ENCODE measurements at regions not wholly inside any gene's neighbourhood (a gene's known extent, or its start where the extent isn't known, plus 50 kb on each side); places are given as distances from the start of the nearest gene placed in this dataset.

DNA sequence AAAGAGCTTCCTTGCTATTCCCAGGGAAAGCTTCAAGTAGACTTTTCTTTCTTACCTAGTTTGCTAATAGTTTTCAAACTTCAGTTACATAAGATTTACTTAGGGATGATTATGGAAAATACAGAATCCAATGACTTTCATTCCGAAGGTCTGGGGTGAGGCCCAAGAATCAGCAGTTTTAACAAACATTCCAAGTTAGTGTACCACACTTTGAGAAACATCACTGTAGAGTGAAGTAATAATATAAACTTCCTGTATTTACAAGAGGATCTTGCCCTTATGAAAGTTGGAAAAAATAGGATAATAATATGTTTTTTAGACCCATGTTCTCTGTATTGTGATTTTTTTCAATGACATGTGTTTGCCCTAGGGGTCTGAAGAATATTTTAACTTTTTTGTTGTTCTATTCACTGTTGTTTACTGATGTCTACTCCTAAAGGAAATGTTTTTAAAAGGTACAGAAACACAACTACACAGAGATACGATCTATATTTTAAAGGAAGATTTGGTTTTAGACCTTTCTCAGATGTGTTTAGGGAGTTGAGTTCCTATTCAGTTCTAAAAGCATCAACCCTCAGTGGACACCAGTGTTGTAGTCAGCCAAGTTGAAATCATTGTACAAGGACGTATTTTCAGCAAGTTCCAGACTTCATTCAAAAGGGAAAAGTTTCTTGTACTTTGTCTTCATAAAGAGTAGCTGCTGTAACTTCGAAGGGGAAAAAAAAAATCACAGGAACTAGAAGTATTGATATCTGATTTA is 295.8 kb upstream of the SLC7A11 start:
- no peak overlapping the region for H3K4me3 ChIP-seq
- TF ChIP-seq POLR2AphosphoS5 (IDR thresholded peaks at IDR 0.05) (no peak), POLR2A (IDR thresholded peaks at IDR 0.05) (no peak), EP300 (IDR thresholded peaks at IDR 0.05) (no peak)
- TF ChIP-seq, protein P1, sequence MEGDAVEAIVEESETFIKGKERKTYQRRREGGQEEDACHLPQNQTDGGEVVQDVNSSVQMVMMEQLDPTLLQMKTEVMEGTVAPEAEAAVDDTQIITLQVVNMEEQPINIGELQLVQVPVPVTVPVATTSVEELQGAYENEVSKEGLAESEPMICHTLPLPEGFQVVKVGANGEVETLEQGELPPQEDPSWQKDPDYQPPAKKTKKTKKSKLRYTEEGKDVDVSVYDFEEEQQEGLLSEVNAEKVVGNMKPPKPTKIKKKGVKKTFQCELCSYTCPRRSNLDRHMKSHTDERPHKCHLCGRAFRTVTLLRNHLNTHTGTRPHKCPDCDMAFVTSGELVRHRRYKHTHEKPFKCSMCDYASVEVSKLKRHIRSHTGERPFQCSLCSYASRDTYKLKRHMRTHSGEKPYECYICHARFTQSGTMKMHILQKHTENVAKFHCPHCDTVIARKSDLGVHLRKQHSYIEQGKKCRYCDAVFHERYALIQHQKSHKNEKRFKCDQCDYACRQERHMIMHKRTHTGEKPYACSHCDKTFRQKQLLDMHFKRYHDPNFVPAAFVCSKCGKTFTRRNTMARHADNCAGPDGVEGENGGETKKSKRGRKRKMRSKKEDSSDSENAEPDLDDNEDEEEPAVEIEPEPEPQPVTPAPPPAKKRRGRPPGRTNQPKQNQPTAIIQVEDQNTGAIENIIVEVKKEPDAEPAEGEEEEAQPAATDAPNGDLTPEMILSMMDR (IDR thresholded peaks at IDR 0.05), result no peak
- H3K36me3 ChIP-seq, result no peaks in the 10 kb centered on the region
- H3K27ac ChIP-seq, result no peak overlapping the region
- WGBS, result 65% methylated on average over 4 of the region's 4 CpGs
- no peak for DNase-seq (ENCODE audit: low spot score in 2 of 2)
- no peaks in the 10 kb centered on the region for H3K4me1 ChIP-seq
- H3K27me3 ChIP-seq, result no peaks in the 10 kb centered on the region
- H3K9me3 ChIP-seq, result peaks cover 8% of the 10 kb centered on the region

DNA sequence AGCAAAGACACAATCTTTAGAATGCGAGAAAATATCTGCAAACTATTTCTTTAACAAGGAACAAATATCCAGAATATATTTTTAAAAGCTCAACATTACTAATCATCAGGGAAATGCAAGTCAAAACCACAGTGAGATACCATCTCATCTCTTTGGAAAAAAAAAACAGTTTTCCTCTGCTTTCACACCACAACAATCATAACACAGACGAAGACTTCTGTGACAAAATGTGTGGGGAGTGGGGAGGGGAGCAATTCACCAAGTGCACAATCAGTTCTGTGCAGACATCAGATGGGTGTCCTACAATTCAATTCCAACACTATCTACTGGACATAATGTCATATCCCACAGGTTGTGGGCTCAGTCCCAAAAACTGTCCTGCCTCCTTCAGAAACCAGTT is 293.2 kb upstream of the SLC7A11 start:
- WGBS, result 73% methylated on average over 2 of the region's 2 CpGs
- no peaks in the 10 kb centered on the region for H3K4me1 ChIP-seq
- H3K27me3 ChIP-seq, result no peaks in the 10 kb centered on the region
- no peak for TF ChIP-seq POLR2A (IDR thresholded peaks at IDR 0.05)
- TF ChIP-seq, protein P1 (IDR thresholded peaks at IDR 0.05), result no peak
- no peak for TF ChIP-seq POLR2AphosphoS5 (IDR thresholded peaks at IDR 0.05)
- no peak for TF ChIP-seq EP300 (IDR thresholded peaks at IDR 0.05)
- no peak for DNase-seq (ENCODE audit: low spot score in 2 of 2)
- H3K36me3 ChIP-seq, result no peaks in the 10 kb centered on the region
- H3K4me3 ChIP-seq, result no peak overlapping the region
- no peak overlapping the region for H3K27ac ChIP-seq
- peaks cover 18% of the 10 kb centered on the region for H3K9me3 ChIP-seq

DNA sequence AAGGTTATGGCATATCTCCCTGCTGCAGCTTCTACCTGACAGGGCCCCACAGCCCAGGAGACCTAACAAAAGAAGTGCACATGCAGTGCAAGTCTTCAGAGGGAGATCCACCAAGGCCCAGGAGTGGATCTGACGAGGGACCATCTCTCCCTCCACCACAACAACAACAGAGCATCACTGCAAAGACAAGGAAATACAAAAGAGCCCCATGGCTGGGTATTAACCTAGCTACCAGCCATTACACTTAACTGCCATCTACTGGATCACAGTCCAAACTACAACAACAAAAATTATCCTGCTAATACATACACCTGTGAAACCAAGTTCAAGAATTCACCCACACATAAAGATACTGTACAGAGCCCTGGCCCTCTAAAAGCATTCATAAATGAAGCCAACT is 280.2 kb upstream of the SLC7A11 start:
- Histone ChIP-seq H3K4me3 (no peak overlapping the region), H3K36me3 (no peaks in the 10 kb centered on the region), H3K27me3 (no peaks in the 10 kb centered on the region), H3K27ac (no peak overlapping the region), H3K4me1 (no peaks in the 10 kb centered on the region), H3K9me3 (no peaks in the 10 kb centered on the region)
- DNase-seq (ENCODE audit: low spot score in 2 of 2), result no peak
- TF ChIP-seq EP300 (IDR thresholded peaks at IDR 0.05) (no peak), POLR2AphosphoS5 (IDR thresholded peaks at IDR 0.05) (no peak), POLR2A (IDR thresholded peaks at IDR 0.05) (no peak)
- TF ChIP-seq, protein P1 (IDR thresholded peaks at IDR 0.05), result no peak
- WGBS, result 78% methylated on average over 1 of the region's 1 CpG

DNA sequence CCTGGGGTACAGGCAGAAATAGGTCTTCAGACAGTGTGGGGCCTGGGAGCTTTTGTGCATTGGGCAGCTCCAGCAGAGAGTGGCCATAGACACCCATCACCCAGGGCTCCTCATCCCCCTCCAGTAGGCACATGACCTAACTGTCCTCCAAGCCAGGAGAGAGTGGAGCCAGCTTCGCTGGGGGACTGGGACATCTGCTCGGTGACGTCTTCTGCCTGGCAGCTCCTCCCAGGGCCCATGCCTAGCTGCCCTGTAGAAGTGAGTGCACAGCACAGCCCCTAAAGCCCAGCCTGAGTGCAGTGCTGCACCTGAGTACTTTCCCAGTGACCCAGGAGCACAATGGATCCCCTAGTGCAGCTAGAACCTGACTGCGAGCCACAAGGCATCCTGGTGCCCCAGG is 279.7 kb upstream of the SLC7A11 start:
- TF ChIP-seq POLR2A (IDR thresholded peaks at IDR 0.05), result no peak
- TF ChIP-seq, protein P1 (IDR thresholded peaks at IDR 0.05), result no peak
- TF ChIP-seq POLR2AphosphoS5 (IDR thresholded peaks at IDR 0.05), result no peak
- TF ChIP-seq EP300 (IDR thresholded peaks at IDR 0.05), result no peak
- no peaks in the 10 kb centered on the region for H3K36me3 ChIP-seq
- H3K27me3 ChIP-seq, result no peaks in the 10 kb centered on the region
- no peaks in the 10 kb centered on the region for H3K9me3 ChIP-seq
- no peak for DNase-seq (ENCODE audit: low spot score in 2 of 2)
- 50% methylated on average over 2 of the region's 4 CpGs for WGBS
- H3K27ac ChIP-seq, result no peak overlapping the region
- no peak overlapping the region for H3K4me3 ChIP-seq
- H3K4me1 ChIP-seq, result no peaks in the 10 kb centered on the region

DNA sequence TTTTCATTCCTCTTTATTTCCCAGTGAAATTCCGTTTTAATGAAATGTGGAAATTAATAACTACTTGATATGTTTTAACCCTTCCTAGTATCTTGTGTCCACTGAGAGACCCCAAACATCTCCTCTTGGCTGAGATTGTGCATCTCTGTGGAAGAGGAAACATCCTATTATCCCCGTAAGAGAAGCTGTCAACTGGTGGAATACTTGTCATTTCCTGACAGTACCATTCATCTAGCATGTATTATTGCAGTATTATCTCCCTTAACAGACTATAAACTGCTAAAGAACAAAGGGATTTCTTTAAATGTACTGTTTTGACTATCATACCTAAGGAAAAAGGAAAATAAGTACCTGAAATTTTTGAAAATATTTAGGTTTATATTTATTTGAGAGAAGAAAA is 277.3 kb upstream of the SLC7A11 start:
- no peak for TF ChIP-seq POLR2A (IDR thresholded peaks at IDR 0.05)
- Histone ChIP-seq H3K4me3 (no peak overlapping the region), H3K9me3 (no peaks in the 10 kb centered on the region), H3K27ac (no peak overlapping the region), H3K4me1 (no peaks in the 10 kb centered on the region), H3K27me3 (no peaks in the 10 kb centered on the region), H3K36me3 (no peaks in the 10 kb centered on the region)
- no peak for DNase-seq (ENCODE audit: low spot score in 2 of 2)
- WGBS, result 34% methylated on average over 2 of the region's 2 CpGs

DNA sequence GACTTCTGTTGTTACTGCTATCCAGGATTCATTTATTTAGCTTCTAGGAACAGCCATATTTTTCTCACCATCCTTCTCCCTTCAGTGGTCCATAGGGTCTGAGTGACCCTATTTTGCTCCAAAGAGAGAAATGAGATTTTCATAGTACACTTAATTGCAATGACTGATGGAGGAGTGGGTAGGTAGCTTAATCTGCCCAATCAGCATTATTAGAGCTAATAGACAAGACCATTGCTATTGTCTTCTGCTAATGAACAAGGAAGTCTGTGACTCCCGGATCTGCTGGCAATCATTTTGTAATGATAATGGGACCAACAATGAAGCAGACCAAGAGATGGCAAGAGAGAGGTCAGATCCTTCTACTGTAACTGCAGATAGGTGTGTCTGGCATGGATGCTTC is 271.4 kb upstream of the SLC7A11 start:
- Histone ChIP-seq H3K9me3 (no peaks in the 10 kb centered on the region), H3K36me3 (no peaks in the 10 kb centered on the region), H3K27ac (no peak overlapping the region), H3K4me1 (no peaks in the 10 kb centered on the region), H3K27me3 (no peaks in the 10 kb centered on the region), H3K4me3 (no peak overlapping the region)
- no peak for TF ChIP-seq POLR2A (IDR thresholded peaks at IDR 0.05)
- TF ChIP-seq POLR2AphosphoS5 (IDR thresholded peaks at IDR 0.05), result no peak
- TF ChIP-seq, protein P1 (IDR thresholded peaks at IDR 0.05), result no peak
- TF ChIP-seq EP300 (IDR thresholded peaks at IDR 0.05), result no peak
- 80% methylated on average over 1 of the region's 1 CpG for WGBS
- DNase-seq (ENCODE audit: low spot score in 2 of 2), result no peak
